SH-SY5Y (cell line): ENCODE measurements at regions not wholly inside any gene's neighbourhood (a gene's known extent, or its start where the extent isn't known, plus 50 kb on each side); places are given as distances from the start of the nearest gene placed in this dataset.

Experiments
- GATA2 ChIP-seq: IDR thresholded peaks from 2 replicates; pipeline ENCODE4 v1.6.1; 2011; ENCODE audit warnings: mild to moderate bottlenecking, low read depth, low read length
- GATA3 ChIP-seq: IDR thresholded peaks from 2 replicates; pipeline ENCODE4 v1.6.1; 2011; ENCODE audit warnings: low read depth, mild to moderate bottlenecking, low read length, moderate library complexity

DNA sequence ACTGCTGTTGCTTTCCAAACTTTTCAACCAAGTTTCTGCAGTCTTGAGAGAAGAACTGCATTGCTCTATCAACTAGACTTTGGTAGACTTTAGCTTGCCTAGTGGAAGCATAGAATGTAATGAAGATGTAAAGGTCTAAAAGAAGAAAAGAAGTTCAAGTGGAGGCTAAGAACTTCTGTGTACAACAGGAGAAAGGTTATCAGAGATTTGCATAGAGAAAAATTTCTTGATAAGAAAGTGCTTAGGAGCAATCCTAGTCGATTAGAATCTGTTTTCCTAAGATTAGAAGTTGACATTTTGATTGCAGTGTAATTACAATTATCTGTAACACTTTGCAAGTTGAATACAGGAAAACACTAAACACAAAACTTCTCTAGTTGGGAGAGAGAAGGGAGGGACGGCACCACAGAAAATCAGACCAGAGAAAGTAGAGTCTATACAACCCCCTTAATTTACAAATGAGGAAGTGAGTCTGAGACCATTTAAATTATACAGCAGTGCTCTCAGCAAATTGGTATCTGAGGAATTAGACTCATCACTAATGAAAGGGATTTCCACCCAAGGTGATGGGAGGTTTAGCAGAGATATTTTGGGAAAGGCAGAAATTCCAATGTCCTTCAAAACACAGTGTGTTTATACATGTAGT lies 194.3 kb upstream of the MARCKS start:
- TF ChIP-seq GATA2 (no peak), GATA3 (no peak)
